ENCODE measurements at regions not wholly inside any gene's neighbourhood (a gene's known extent, or its start where the extent isn't known, plus 50 kb on each side); places are given as distances from the start of the nearest gene placed in this dataset.

GRCh38 chr9:3137347-3137695, 293.4 kb upstream of the PUM3 start:
- Histone ChIP-seq H3K4me2 (ENCODE audit: insufficient read depth, insufficient read length, low read length) (no peak overlapping the region), H2BK12ac (ENCODE audit: insufficient read length, low read depth, low read length) (no peak overlapping the region), H3K23ac (ENCODE audit: insufficient read length, low read depth, low read length) (no peak overlapping the region), H4K5ac (ENCODE audit: insufficient read length, low read depth, low read length) (no peak overlapping the region), H4K8ac (replicated peaks; ENCODE audit: insufficient read length, low read depth, low read length) (no peak overlapping the region), H2BK15ac (ENCODE audit: low read depth, low read length) (no peak overlapping the region), H3K4me1 (ENCODE audit: insufficient read depth, low read length) (no peaks in the 10 kb centered on the region), H3K9ac (ENCODE audit: extremely low read depth, insufficient read length, low read length) (no peak overlapping the region), H2BK5ac (ENCODE audit: insufficient read length, low read length) (no peak overlapping the region), H3K14ac (ENCODE audit: insufficient read depth, low read length) (no peak overlapping the region), H3K27me3 (ENCODE audit: insufficient read depth, low read length) (no peaks in the 10 kb centered on the region), H3K27ac (ENCODE audit: insufficient read length, low read depth, low read length) (no peak overlapping the region), H3K18ac (ENCODE audit: insufficient read length, low read depth, low read length) (no peak overlapping the region), H3K79me1 (ENCODE audit: insufficient read depth, low read depth, low read length, poor library complexity, severe bottlenecking) (no peaks in the 10 kb centered on the region), H3K9me3 (ENCODE audit: control insufficient read depth, low read depth, low read length) (no peaks in the 10 kb centered on the region), H3K23me2 (ENCODE audit: insufficient read length, low read depth, low read length, poor library complexity, severe bottlenecking) (no peaks in the 10 kb centered on the region), H3T11ph (ENCODE audit: low read length) (no peak overlapping the region), H3K79me2 (ENCODE audit: insufficient read depth, low read length) (no peaks in the 10 kb centered on the region), H2BK20ac (ENCODE audit: low read depth, low read length, poor library complexity, severe bottlenecking) (no peak overlapping the region), H3K56ac (ENCODE audit: insufficient read length, low read depth, low read length) (no peak overlapping the region), H4K20me1 (ENCODE audit: control insufficient read depth, insufficient read depth, insufficient read length) (no peaks in the 10 kb centered on the region), H2AK5ac (ENCODE audit: insufficient read length, low read length) (no peak overlapping the region), H2AFZ (ENCODE audit: low read length) (no peak overlapping the region), H4K91ac (ENCODE audit: insufficient read length, low read depth, low read length) (no peak overlapping the region), H3K4ac (ENCODE audit: low read depth, low read length) (no peak overlapping the region), H2BK120ac (ENCODE audit: low read depth, low read length, poor library complexity, severe bottlenecking) (no peak overlapping the region)
- Mint-ChIP-seq H3K4me1 (no peaks in the 10 kb centered on the region), H3K27me3 (ENCODE audit: low read depth) (no peaks in the 10 kb centered on the region), H3K27ac (no peak overlapping the region), H3K9me3 (peaks cover 12 to 20% of the 10 kb centered on the region in 2 experiments), H3K4me3 (no peak overlapping the region), H3K36me3 (ENCODE audit: insufficient read depth in 1 of 3, low read depth in 3 of 3) (peaks cover 0 to 6% (median 2%) of the 10 kb centered on the region in 3 experiments; a peak in 3 of 7 replicates)
- DNase-seq = no peak
- WGBS (ENCODE audit: extremely low coverage, insufficient read length, low lambda C conversion rate) = no CpG with 5 or more reads among the region's 3 CpGs
- TF ChIP-seq, protein P1, sequence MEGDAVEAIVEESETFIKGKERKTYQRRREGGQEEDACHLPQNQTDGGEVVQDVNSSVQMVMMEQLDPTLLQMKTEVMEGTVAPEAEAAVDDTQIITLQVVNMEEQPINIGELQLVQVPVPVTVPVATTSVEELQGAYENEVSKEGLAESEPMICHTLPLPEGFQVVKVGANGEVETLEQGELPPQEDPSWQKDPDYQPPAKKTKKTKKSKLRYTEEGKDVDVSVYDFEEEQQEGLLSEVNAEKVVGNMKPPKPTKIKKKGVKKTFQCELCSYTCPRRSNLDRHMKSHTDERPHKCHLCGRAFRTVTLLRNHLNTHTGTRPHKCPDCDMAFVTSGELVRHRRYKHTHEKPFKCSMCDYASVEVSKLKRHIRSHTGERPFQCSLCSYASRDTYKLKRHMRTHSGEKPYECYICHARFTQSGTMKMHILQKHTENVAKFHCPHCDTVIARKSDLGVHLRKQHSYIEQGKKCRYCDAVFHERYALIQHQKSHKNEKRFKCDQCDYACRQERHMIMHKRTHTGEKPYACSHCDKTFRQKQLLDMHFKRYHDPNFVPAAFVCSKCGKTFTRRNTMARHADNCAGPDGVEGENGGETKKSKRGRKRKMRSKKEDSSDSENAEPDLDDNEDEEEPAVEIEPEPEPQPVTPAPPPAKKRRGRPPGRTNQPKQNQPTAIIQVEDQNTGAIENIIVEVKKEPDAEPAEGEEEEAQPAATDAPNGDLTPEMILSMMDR (conservative IDR thresholded peaks at IDR 0.05) = no peak
